Uterus (tissue), 2 donors: ENCODE measurements at regions not wholly inside any gene's neighbourhood (a gene's known extent, or its start where the extent isn't known, plus 50 kb on each side); places are given as distances from the start of the nearest gene placed in this dataset.

Experiments
- CTCF ChIP-seq, 4 experiments: fragments of 200-600 bp in 2 of 4; fragments of 450-650 bp in 2 of 4; sonication (generic) in 2 of 4; IDR thresholded peaks; one replicate each; pipeline ENCODE4 v1.5.1; 2016 to 2019; ENCODE audit warnings: antibody characterized with exemption in 4 of 4, mild to moderate bottlenecking in 2 of 4, moderate library complexity in 1 of 4
- POLR2A ChIP-seq, 2 donors: fragments of 450-650 bp; IDR thresholded peaks; one replicate each; pipeline ENCODE4 v1.6.1; 2016; ENCODE audit warnings: antibody characterized with exemption in 2 of 2, mild to moderate bottlenecking in 1 of 2, moderate library complexity in 1 of 2

- TF ChIP-seq CTCF (IDR thresholded peaks at IDR 0.05) (no peak), POLR2A (IDR thresholded peaks at IDR 0.05) (no peak)
Measured at GRCh38 chr1:81472387-81472786, 328.3 kb upstream of the ADGRL2 start.
